ENCODE measurements at regions not wholly inside any gene's neighbourhood (a gene's known extent, or its start where the extent isn't known, plus 50 kb on each side); places are given as distances from the start of the nearest gene placed in this dataset.

GRCh38 chr7:86991771-86992191 lies 67.7 kb downstream of the ELAPOR2 start:
- Histone ChIP-seq H3K36me3 (ENCODE audit: control insufficient read depth in 2 of 2, insufficient read depth in 2 of 2, low read length in 1 of 2) (no peaks in the 10 kb centered on the region), H4K20me1 (ENCODE audit: control insufficient read depth, insufficient read depth) (no peaks in the 10 kb centered on the region), H3K27ac (ENCODE audit: control insufficient read depth, insufficient read depth) (no peak overlapping the region), H3K79me2 (ENCODE audit: control insufficient read depth, insufficient read depth, low read length) (no peaks in the 10 kb centered on the region), H3K4me3 (no peak overlapping the region), H3K4me2 (ENCODE audit: control insufficient read depth, insufficient read depth) (no peak overlapping the region), H3K27me3 (replicated peaks in 1 of 2; ENCODE audit: control insufficient read depth in 2 of 2, insufficient read depth in 2 of 2, low read length in 1 of 2) (no peaks in the 10 kb centered on the region), H3K4me1 (ENCODE audit: control insufficient read depth, insufficient read depth, low read length) (no peaks in the 10 kb centered on the region), H3K9me3 (replicated peaks; ENCODE audit: control insufficient read depth, insufficient read depth, low read length) (no peaks in the 10 kb centered on the region), H2AFZ (ENCODE audit: control insufficient read depth, low read depth, low read length) (no peak overlapping the region), H3K9ac (ENCODE audit: control insufficient read depth, insufficient read depth, low read length) (no peak overlapping the region)
- ChIA-PET RAD21 (ENCODE audit: unreplicated experiment) (no interaction called here), CTCF (interaction anchor here (1.1 to 1.6 kb wide), 3 partner anchors 12 to 33 kb away, joined by 3 to 4 read pairs (median 3); no protein-coding TSS in a partner anchor), POLR2A (interaction anchor here (0.8 kb wide), 1 partner anchor 13 kb away, joined by 3 read pairs; no protein-coding TSS in a partner anchor), SMC1A (ENCODE audit: uncharacterized antibody, unreplicated experiment) (interaction anchor here (1.0 to 1.6 kb wide), 4 partner anchors 10 to 31 kb away, joined by 3 to 4 read pairs (median 4); no protein-coding TSS in a partner anchor)
- in situ Hi-C loops (cut with MboI) = no loop called here
- FAIRE-seq (no peak), DNase-seq (ENCODE audit: low read depth, low spot score) (no peak), ATAC-seq (no peak)
- TF ChIP-seq CREB1 (IDR thresholded peaks at IDR 0.05; ENCODE audit: low read depth) (no peak), EP300 (IDR thresholded peaks at IDR 0.05; ENCODE audit: borderline replicate concordance in 1 of 2, control insufficient read depth in 1 of 2, low read depth in 2 of 2, low read length in 2 of 2) (no peak), CREM (IDR thresholded peaks at IDR 0.05; ENCODE audit: low read depth) (no peak), SMARCA5 (IDR thresholded peaks at IDR 0.05) (no peak), HCFC1 (IDR thresholded peaks at IDR 0.05; ENCODE audit: low read length) (no peak), CBX3 (IDR thresholded peaks at IDR 0.05; ENCODE audit: borderline replicate concordance, low read depth) (no peak), IKZF2 (IDR thresholded peaks at IDR 0.05) (no peak), CHD1 (IDR thresholded peaks at IDR 0.05; ENCODE audit: low read depth, low read length) (no peak), SKIL (IDR thresholded peaks at IDR 0.05; ENCODE audit: low read depth, poor library complexity, severe bottlenecking) (no peak), TAF1 (IDR thresholded peaks at IDR 0.05; ENCODE audit: borderline replicate concordance, low read depth, low read length) (no peak), POU2F2 (IDR thresholded peaks at IDR 0.05; ENCODE audit: borderline replicate concordance, low read depth, low read length) (no peak), ZNF217 (IDR thresholded peaks at IDR 0.05) (no peak), ZNF274 (IDR thresholded peaks at IDR 0.05; ENCODE audit: insufficient read depth, insufficient read length) (no peak), SIN3A (IDR thresholded peaks at IDR 0.05; ENCODE audit: low read depth, low read length) (no peak), CBX5 (IDR thresholded peaks at IDR 0.05; ENCODE audit: low read depth) (no peak), STAT3 (IDR thresholded peaks at IDR 0.05; ENCODE audit: low read depth, low read length) (no peak), BACH1 (IDR thresholded peaks at IDR 0.05; ENCODE audit: borderline replicate concordance) (no peak)
- TF ChIP-seq, protein P1, sequence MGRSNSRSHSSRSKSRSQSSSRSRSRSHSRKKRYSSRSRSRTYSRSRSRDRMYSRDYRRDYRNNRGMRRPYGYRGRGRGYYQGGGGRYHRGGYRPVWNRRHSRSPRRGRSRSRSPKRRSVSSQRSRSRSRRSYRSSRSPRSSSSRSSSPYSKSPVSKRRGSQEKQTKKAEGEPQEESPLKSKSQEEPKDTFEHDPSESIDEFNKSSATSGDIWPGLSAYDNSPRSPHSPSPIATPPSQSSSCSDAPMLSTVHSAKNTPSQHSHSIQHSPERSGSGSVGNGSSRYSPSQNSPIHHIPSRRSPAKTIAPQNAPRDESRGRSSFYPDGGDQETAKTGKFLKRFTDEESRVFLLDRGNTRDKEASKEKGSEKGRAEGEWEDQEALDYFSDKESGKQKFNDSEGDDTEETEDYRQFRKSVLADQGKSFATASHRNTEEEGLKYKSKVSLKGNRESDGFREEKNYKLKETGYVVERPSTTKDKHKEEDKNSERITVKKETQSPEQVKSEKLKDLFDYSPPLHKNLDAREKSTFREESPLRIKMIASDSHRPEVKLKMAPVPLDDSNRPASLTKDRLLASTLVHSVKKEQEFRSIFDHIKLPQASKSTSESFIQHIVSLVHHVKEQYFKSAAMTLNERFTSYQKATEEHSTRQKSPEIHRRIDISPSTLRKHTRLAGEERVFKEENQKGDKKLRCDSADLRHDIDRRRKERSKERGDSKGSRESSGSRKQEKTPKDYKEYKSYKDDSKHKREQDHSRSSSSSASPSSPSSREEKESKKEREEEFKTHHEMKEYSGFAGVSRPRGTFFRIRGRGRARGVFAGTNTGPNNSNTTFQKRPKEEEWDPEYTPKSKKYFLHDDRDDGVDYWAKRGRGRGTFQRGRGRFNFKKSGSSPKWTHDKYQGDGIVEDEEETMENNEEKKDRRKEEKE (IDR thresholded peaks at IDR 0.05) = no peak
- BruUV-seq (replicated peaks) = no TSS peak
- intact Hi-C loops (cut with micrococcal nuclease; ENCODE audit: unreplicated experiment) = no loop called here
